ENCODE measurements at regions not wholly inside any gene's neighbourhood (a gene's known extent, or its start where the extent isn't known, plus 50 kb on each side); places are given as distances from the start of the nearest gene placed in this dataset.
A peak's percentile ranks its signal among the peaks of the same experiment; 100 is the strongest.

GRCh38 chr14:61183196-61183885, 97.8 kb downstream of the TMEM30B start:
- H3K9me2 ChIP-seq (ENCODE audit: insufficient read depth), result peaks cover 15% of the 10 kb centered on the region; the same call in 1 of the 2 replicates
- Mint-ChIP-seq H3K27ac (no peak overlapping the region), H3K27me3 (ENCODE audit: insufficient read depth, low read depth, poor library complexity) (peaks cover 8% of the 10 kb centered on the region), H3K4me1 (peaks cover 30% of the 10 kb centered on the region), H3K4me3 (no peak overlapping the region), H3K9me3 (no peaks in the 10 kb centered on the region), H3K36me3 (ENCODE audit: low read depth) (no peaks in the 10 kb centered on the region)
- no peaks in the 10 kb centered on the region for H3K36me3 ChIP-seq (ENCODE audit: insufficient read depth)
- no peaks in the 10 kb centered on the region for H3K27me3 ChIP-seq (ENCODE audit: insufficient read depth)
- H4K20me1 ChIP-seq (replicated peaks; ENCODE audit: insufficient read depth), result no peaks in the 10 kb centered on the region
- ATAC-seq (no peak), DNase-seq (ENCODE audit: low spot score) (no peak)
- H2AFZ ChIP-seq, result 0 out of 2 replicates have a peak overlapping the region, but pooled peaks have one; percentile 28
- no peaks in the 10 kb centered on the region for H3F3A ChIP-seq (replicated peaks; ENCODE audit: low read depth)
- H3K79me2 ChIP-seq (replicated peaks; ENCODE audit: insufficient read depth), result no peaks in the 10 kb centered on the region
- peaks cover 15% of the 10 kb centered on the region; the same call in 1 of the 2 replicates for H3K4me1 ChIP-seq (ENCODE audit: insufficient read depth)
- H3K4me3 ChIP-seq, result no peak overlapping the region
- TF ChIP-seq STAT1 (IDR thresholded peaks at IDR 0.05; ENCODE audit: unreplicated experiment) (no peak), CREB1 (CRISPR knock-in tag; IDR thresholded peaks at IDR 0.05; ENCODE audit: low read depth) (no peak), ZNF114 (CRISPR knock-in tag; IDR thresholded peaks at IDR 0.05) (no peak), ZNF331 (CRISPR knock-in tag; IDR thresholded peaks at IDR 0.05; ENCODE audit: low read depth) (no peak), EZH2phosphoT487 (IDR thresholded peaks at IDR 0.05; ENCODE audit: unreplicated experiment) (no peak), REST (IDR thresholded peaks at IDR 0.05; ENCODE audit: unreplicated experiment) (no peak), ETS1 (IDR thresholded peaks at IDR 0.05) (no peak), EZH2 (IDR thresholded peaks at IDR 0.05; ENCODE audit: low read depth, unreplicated experiment) (no peak), NANOG (IDR thresholded peaks at IDR 0.05; ENCODE audit: borderline replicate concordance) (no peak), CTCF (conservative IDR thresholded peaks at IDR 0.05; ENCODE audit: low read depth in 2 of 2) (no peak), POLR2AphosphoS5 (IDR thresholded peaks at IDR 0.05; ENCODE audit: low read depth) (no peak), ZNF462 (CRISPR knock-in tag; IDR thresholded peaks at IDR 0.05) (no peak), JUNB (IDR thresholded peaks at IDR 0.05; ENCODE audit: unreplicated experiment) (no peak)
- H3K27ac ChIP-seq (ENCODE audit: low read depth), result no peak overlapping the region
- no peak overlapping the region for H3K4me2 ChIP-seq

Measured in GM23338 (cell line).